Activated naive CD4-positive, alpha-beta T cell (primary cell): ENCODE measurements at regions not wholly inside any gene's neighbourhood (a gene's known extent, or its start where the extent isn't known, plus 50 kb on each side); places are given as distances from the start of the nearest gene placed in this dataset.

Experiments
- DNase-seq, 4 experiments: peaks; one replicate each; lab custom pipeline; 2025; lab: John Stamatoyannopoulos, UW

DNA sequence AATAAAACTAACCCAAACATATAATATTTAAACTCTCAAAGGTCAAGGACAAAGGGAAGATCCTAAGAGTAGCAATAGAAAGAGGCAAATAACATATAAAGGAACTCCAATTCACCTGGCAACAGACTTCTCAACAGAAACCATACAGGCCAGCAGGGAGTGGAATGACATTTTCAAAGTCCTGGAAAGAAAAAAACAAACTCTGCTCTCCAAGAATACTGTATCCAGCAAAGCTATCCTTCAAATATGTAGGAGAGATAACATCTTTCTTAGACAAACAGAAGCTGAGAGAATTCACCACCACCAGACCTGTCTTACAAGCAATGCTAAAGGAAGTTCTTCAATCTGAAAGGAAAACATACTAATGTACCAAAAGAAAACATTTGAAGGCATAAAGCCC, 51.5 kb upstream of the TMEM158 start:
- DNase-seq, result no peak

DNA sequence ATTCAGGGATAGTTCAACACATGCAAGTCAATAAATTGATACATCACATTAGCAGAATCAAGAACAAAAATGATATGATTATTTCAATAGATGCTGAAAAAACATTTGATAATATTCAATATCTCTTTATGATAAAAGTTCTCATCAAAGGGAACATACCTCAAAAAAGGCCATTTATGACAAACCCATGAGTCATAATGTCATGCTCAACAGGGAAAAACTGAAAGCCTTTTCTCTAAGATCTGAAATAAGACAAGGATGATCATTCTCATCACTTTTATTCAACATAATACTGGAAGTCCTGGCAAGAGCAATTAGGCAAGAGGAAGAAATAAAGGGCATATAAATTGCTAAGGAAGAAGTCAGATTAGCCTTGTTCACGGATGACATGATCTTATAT, 54.1 kb upstream of the TMEM158 start:
- DNase-seq, result no peak

DNA sequence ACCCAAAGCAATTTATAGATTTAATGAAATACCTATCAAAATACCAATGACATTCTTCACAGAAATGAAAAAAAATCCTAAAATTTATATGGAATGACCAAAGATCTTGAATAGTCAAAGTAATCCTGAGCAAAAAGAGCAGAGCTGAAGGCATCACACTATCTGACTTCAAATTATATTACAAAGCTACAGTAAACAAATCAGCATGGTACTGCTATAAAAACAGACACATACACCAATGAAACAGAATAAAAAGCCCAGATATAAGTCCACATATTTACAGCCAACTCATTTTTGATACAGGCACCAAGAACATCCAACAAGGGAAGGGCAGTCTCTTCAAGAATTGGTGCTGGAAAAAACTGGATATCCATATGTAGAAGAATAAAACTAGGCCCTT, 54.9 kb upstream of the TMEM158 start:
- no peak for DNase-seq

DNA sequence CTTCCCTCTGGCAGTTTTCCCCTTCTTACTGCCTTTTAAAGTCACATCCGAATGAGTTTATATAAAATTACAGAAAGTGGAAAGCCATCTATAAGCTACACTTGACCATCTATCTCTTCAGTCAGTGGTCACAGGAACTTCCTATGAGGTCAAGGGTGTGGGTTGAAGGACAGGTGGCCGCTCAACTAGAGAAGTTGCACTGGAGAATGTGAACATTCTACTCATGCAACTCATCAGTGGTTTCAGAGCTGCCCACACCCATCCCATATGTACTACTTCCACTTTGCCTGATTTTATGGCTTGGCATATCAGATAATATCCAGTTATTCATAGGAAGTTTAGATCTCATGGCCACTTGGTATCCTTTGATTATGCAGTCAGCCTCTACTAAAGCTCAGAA, 57.4 kb upstream of the TMEM158 start:
- no peak for DNase-seq

DNA sequence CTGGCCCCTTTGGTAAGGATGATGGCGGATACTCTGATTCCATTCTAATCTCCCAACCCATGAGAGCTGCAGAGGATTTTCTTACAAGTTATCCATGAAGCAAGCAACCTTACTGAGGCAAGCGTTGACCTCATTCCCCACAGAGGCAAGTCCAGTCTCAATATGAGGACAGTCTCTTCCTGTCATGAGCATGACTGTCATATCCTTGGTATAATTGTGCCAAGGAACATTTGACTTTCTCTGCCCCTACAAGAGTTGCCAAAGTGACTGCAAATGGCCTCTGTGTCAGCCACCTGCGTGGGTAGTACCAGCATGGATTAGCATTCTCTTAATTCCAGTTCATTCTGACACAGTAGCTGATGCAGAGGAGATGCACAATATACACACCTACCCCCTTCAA, 71.2 kb upstream of the TMEM158 start:
- DNase-seq, result no peak

DNA sequence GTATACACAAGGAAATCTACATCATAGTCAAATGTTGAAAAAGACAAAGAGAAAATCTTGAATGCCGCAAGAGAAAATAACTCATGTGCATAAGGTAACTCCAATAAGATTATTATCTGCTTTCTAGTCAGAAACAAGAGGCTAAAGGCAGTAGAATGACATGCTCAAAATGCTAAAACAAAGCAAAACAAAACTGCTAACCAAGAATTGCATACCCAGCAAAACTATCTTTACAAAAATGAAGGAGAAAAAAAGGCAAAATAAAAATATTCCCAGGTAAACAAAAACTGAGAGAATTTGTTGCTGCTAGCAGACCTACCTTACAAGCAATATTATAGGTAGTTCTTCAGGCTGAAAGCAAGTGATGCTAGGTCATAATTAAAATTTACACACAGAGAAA, 76.4 kb upstream of the TMEM158 start:
- DNase-seq, result no peak

DNA sequence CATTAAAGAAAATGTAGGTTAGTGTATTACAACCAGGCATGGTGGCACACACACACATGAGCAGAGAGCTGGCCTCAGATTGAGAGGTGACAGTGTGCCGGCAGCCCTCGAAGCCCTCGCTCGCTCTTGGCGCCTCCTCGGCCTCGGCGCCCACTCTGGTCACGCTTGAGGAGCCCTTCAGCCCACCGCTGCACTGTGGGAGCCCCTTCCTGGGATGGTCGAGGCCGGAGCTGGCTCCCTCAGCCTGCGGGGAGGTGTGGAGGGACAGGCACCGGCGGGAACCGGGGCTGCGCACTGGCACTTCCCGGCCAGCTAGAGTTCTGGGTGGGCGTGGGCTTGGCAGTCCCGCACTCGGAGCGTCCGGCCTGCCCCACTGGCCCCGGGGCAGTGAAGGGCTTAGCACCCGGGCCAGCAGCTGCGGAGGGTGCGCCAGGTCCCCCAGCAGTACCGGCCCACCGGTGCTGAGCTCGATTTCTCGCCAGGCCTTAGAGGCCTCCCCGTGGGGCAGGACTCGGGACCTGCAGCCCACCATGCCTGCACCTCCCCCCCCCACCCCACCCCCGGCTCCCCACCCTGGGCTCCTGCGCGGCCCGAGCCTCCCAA, 80.4 kb upstream of the TMEM158 start:
- DNase-seq, result no peak

DNA sequence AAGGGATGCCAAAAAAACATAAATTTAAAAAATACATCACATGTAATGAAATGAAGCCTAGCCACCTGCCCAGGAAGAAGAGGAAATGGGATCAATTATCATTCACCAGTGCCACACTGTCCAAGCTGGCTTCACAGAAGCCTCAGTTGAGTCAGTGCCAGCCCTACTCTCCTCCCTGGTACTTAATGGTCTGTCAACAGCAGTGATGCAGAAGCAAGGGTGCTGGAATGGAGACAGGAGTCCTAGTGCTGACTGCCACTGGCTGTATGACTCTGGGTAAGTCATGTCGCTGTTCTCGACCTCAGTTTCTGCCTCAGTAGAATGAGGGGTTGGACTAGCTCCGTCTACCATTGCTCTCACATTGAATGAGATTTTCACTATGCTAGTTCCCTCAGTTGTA, 78.5 kb upstream of the LARS2 start:
- no peak for DNase-seq

DNA sequence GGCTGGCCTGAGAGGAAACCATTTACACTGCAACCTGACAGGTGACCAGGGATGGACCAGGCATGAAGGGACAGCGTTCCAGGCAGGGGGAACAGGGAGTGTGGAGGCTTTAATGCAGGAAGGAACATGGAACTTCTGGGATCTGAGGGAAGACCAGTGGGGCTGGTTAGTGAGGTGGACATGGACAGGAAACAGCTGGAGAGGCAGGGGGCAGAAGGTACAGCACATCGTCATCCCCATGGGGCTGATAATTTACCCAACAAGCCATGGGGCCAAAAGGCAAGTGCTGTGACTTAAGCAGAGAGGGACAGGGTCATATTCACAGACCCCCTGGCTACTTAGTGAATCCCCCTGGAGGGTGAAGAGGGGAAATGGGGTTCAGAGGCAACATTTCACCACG, 77.0 kb upstream of the LARS2 start:
- DNase-seq, result no peak

DNA sequence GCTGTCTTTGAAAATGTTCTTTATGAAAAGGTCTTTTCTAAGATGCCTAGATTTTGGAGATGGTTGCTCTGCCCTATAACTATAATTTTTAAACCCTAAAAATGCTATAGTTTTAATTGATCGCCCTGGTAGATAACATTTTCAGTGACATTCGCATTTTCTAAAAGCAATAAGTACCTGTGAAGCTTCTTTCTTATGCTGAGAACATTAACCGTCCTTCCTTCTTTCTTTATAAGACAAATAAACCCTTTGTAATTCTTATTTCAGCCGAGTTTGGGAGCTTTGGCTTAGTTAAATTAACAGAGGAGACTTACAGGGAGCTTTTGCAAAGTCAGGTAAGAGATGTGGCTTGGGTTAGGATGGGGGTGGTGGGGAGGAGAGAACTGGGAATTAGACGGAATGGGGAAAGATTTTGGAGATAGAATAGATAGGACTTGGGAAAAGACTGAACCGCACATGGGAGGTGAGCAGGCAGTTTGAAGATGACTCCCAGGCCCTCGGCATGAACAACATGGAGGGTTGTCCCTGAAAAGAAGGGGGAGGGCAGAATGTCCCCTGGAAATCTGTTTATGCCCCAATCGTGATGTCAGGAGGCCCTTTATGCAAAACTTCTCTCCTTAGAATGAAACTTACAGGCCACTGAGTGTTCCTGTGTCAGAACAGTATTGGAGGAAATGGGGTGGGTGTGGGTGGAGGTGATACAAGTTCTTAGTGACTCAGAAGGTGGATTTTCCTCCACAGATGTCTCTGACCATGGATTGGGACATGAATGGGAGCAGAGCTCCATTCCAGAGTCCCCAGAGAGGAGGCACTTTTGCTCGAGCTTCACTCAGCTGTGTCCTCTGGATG, 76.2 kb upstream of the LARS2 start:
- no peak for DNase-seq

DNA sequence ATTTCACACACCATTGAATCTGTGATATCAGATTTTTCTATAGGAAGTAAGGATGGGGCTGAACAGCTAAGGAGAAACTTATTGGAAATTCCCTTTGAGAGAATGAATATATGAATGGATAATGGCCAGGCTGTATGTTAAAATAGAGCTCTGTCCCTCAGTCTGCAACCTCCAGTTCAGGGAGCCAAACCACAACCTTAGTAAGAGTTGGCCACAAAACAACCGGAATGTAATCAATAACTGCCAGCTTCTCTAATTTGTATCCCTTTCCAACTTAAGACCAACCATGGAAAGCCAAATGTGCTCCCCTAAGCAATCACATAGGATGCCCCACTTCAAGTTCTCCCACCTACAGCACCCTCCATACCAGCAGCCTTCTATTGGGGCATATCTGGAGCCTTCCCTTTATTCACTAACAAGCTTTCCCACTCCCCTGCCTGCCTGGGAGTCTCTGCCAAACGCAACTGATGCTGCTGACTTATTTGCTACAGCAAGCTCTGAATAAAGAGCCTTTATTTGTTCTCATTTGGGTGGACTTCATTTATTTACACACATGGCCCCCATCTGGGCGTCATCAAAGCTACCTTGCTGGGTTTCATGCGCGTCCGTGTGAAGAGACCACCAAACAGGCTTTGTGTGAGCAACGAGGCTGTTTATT, 75.4 kb upstream of the LARS2 start:
- DNase-seq, result no peak

DNA sequence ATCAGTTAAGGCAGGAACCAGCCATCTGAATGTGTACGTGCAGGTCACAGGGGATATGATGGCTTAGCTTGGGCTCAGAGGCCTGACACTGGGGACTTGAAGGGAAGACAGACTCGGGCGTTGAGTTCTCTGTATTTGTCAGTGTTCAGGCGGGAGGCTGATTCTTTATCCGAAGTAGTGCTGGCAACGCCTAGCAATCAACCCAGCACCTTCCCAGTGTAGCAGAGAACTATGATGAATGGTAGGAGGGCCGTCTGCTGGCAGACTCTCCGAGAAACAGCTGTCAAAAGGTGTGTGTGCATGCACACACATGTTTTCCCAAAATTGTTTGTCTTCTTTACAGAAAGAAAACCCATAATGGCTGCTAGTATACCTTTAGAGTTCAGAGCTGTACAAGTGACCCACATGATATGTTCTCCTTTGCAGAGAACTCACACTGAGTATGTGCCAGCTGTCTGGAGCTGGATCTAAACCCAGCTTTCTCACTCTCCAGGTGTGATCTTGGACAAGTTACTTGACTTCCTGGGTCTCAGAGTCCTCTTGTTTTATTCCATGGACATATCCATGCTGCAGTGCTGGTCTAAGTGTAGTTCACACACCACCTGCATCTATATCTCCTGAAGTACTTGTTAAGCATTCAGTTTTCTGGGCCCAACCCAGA, 74.5 kb upstream of the LARS2 start:
- DNase-seq, result no peak

DNA sequence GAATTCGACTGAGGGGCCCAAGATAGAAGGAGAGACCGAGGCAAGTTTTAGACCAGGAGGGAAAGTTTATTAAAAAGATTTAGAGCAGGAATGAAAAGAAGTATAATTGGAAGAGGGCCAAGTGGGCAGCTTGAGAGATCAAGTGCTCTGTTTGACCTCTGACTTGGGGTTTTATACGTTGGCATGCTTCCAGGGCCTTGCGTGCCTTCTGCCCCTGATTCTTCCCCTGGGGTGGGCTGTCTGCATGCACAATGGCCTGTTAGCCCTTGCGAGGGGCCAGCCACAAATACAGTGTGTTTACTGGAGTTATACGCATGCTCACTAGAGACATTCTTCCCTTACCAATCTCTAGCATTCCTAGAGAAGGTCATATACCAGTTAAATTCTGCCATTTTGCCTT, 70.7 kb upstream of the LARS2 start:
- DNase-seq, result no peak

DNA sequence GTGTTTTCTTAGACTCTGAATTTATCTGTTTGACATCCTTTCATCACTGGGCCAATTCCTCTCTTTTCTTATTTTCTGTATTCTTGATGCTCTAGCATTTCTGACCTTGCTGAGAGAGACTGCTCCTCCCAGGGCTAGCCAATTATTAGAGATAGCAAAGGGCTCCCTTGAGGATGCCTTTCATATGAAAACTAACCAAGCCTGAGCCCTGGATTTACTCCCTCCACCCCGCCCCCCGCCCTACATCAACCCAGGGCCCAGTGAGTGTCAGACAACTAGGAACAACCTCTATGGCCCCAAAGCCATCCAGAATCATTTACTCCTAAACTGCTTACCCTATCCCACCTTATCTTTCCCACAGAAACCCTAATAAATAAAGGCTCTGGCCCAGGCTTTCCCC, 69.7 kb upstream of the LARS2 start:
- no peak for DNase-seq

DNA sequence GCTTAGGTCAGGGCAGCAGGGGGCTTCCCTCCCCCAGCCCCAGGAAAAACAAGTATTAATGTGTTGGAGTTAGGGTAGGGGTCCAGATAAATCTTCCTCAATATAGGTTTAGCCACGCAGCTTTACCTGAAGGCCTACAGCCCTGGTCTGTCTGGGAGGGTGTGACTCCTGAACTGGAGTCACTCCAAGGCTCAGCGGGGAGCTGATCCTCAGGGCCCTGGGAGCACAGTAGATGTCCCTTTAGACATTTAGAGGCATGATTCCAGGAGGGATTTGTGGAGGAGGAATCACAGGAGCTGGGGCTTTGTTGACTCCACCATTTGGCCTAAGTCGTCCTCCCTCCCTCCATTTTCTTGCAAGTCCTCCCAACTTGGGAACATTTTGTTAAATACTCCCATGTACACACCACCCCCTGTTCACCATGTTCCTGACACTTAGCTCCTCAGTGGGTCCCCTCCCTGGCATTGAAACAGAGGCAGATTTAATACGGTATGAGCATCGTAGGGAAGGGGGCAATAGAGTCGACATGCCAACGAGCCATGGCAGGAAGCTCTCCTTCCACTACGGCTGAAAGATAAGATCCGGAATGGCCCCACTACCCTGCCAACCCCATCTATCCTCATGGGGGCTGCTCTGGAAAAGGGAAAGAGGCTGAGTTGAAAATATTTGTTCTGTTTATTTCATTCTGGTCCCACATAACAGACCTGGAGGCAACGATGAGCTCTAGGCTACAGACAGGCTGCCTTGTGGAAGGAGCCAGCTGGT, 69.0 kb upstream of the LARS2 start:
- DNase-seq, result no peak

DNA sequence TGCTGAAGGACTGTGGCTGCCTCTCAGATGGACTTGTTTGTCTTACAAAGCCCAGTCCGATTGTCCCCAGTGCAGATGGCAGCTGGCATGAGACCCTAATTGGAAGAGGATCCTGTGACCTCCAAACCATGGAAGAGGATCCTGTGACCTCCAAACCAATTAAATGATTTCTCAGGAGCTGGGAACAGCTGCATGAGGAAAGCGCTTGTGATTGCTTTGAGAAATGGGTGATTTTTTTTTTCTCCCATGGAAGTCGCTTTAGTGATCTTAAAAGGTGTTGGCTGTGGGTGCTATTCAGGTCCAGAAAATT, 68.4 kb upstream of the LARS2 start:
- no peak for DNase-seq

DNA sequence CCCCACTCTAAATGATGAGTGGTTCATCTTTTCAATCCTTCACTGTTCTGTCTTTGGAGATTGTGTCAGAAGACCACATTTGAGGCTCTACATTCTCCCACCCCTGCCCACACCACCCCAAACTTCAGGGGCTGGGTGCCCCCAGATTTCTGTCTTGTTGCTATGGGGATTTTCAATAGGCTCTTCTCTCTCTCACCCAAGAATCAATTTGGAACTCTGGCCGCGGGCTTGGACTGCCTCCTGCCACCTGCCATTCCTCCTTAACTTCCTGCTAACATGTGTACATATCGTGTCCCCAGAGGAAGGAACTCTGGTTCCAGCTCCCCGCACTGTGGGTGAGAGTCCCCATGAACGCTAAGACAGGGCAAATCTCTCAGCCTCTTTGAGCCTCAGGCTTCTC, 67.4 kb upstream of the LARS2 start:
- DNase-seq, result no peak

DNA sequence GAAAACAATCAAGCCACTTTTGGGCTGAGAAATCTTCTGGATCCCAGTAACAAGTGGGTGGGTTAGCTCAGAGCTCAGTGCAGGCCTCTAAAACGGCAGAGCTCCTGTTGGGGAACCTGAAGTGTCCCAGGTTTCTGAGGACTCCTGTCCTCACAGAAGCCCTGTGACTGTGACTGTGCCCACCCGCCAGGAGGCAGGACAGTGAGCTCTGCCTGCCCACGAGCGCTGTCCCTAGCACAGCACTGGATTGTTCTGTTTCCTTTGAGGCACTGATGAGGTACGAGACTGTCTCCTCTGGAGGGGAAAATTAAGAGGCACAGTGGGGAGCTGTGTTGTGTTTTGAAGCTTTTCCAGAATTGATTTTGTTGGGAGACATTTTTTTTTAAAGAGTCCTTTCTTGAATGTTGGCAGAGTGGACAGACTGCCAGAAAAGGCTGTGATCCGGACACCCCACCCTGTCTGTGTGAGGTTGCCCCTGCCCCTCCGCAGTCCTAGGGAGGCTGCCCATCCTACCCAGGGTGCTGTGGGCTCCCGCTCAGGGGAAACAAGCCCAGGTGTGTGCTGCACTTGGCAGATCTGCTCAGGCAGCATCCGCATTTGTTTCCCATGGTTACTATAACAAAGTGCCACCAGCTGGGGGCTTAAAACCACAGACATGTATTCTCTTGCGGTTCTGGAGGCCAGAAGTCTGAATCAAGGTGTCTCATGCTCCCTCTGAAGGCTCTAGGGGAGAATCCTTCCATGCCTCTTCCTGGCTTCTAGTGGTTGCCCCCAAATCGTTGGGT, 66.6 kb upstream of the LARS2 start:
- DNase-seq, result no peak

DNA sequence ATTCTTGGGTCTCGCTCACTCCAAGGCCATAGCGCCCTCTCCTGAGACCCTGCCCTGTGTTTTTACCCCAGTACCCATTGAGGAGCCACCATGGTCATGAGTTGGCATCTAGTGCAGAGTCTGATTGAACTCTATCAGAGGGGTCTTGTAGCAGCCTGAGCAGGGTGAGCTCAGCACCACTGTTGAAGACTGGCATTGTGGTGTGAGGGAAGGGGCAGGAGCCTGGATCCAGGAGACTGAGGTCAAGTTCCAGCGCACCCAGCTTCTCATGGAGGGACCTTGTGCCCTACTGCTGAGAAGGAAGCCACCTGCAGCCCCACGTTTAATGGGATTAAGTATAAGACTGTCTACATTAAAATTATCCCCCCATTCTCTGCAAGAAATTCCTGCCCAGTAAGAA, 65.8 kb upstream of the LARS2 start:
- DNase-seq, result no peak

DNA sequence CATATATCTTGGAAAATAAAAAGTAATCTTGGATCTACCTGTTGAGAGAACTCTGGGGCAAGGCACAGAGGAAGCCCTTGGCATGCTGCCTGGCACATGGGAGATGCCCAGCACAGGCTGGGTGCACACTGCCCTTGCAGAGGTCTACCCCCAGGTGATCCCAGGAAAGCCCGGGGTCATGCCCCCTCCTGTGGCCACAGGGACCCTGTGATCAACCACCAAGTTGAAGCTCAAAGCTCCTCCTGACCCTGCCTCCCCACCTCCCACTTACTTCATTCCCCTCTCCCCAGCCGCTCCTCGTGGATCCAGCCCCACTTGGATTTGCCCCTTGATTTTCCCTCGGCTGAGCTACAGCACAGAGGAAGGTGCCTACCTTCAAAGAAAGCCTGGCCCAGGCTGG, 62.7 kb upstream of the LARS2 start:
- no peak for DNase-seq

DNA sequence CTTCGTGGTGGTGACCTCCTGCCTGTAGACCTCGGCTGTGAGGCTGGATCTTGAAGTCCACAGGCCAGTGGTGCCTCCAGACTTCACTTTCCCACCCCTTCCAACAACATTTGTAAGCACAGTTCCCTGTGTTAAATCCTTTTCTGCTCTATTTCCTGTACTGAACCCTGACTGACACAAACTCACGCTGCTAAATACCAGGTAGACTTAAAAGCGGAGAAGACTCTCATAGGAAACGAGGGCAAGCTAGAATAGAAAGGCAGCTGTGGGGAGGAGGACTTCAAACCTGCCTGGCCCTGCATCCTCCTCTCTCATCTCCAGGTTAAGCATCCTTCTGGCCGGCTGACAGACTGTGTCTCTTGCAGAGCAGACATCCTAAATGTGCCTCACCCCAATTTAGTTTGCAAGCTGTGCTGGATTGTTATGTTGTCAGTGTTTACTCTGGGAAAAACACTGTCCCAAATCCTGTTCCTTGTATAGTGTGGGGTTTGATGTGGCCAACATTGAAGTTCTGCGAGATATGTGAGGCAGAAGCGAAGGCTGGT, 58.5 kb upstream of the LARS2 start:
- DNase-seq, result no peak
